PFSK-1 (cell line): ENCODE measurements at regions not wholly inside any gene's neighbourhood (a gene's known extent, or its start where the extent isn't known, plus 50 kb on each side); places are given as distances from the start of the nearest gene placed in this dataset.

Experiments used
- FOXP2 ChIP-seq: optimal IDR thresholded peaks from 2 replicates; pipeline ENCODE3; 2011; ENCODE audit warnings: borderline replicate concordance, control low read depth, inconsistent platforms; ENCODE audit not compliant: insufficient read depth; ENCODE audit errors: extremely low read length, extremely low read depth
- POLR2AphosphoS5 ChIP-seq: IDR thresholded peaks from 2 replicates; pipeline ENCODE4 v1.6.1; 2012; ENCODE audit warnings: low read depth, mild to moderate bottlenecking, control low read depth, low read length, moderate library complexity
- REST ChIP-seq, 2 experiments: IDR thresholded peaks; 2 replicates each; pipeline versions ENCODE4 v1.6.1 to v1.8.0; 2011 to 2012; ENCODE audit warnings: low read depth in 2 of 2, low read length in 2 of 2, control low read depth in 1 of 2, inconsistent platforms in 1 of 2, mild to moderate bottlenecking in 1 of 2, moderate library complexity in 1 of 2; ENCODE audit not compliant: insufficient read depth in 1 of 2
- SIN3A ChIP-seq: IDR thresholded peaks from 2 replicates; pipeline ENCODE4 v1.6.1; 2012; ENCODE audit warnings: mild to moderate bottlenecking, low read length, moderate library complexity, borderline replicate concordance; ENCODE audit not compliant: insufficient read depth
- TAF1 ChIP-seq: IDR thresholded peaks from 2 replicates; pipeline ENCODE4 v1.6.1; 2012; ENCODE audit warnings: low read length, control low read depth, borderline replicate concordance; ENCODE audit not compliant: insufficient read depth

DNA sequence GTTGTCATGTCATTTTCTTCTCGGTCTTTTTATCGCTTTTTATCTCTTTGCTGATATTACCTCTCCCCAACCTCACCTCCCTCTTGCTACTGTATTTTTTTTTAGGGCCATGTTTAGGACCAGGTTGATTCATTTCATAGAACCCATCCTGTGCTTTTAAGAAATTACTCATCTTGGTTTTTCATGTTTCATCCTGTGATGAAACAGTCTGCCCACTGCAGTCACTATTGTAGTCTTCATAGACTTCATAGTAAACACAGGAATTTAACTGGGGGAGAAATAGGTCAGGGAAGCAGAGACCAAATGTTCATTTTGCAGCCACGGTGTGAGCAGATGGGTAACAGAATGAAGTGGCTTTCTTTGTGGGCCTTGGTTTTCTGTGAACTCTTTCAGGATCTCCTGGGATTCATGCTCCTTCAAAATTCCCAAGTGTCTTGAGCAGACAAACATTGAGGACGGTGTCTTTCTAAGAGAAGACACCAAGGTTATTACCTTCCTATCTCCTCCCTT, 161.8 kb downstream of the NAA11 start:
- no peak for TF ChIP-seq SIN3A
- TF ChIP-seq FOXP2 = no peak
- TF ChIP-seq REST (IDR thresholded peaks at IDR 0.05; ENCODE audit: insufficient read depth in 1 of 2, low read depth in 2 of 2, low read length in 2 of 2) = no peak
- TF ChIP-seq POLR2AphosphoS5 = no peak
- no peak for TF ChIP-seq TAF1

GRCh38 chr4:79160962-79161361, 164.9 kb downstream of the NAA11 start:
- no peak for TF ChIP-seq REST (IDR thresholded peaks at IDR 0.05; ENCODE audit: insufficient read depth in 1 of 2, low read depth in 2 of 2, low read length in 2 of 2)
- no peak for TF ChIP-seq FOXP2
- TF ChIP-seq POLR2AphosphoS5 = no peak
- TF ChIP-seq TAF1 = no peak
- TF ChIP-seq SIN3A = no peak

DNA sequence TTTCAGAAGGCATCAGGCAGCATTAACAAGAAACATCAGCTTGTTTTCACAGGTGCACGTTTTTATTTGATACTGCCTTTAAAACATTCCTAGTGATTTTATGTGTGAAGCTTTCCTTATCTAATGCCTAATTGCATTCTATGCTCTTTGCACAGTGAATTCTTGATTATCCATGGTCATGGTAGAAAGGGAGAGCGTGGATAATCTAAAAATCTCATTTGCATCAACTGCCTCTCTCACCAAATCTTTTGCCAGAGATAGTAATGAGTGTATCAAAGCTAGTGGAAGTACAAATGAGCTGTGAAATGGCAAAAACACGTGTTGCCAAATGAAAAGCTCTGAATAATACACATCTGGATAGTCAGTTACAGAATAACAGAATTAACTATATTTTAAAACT, 170.5 kb downstream of the NAA11 start:
- no peak for TF ChIP-seq SIN3A
- no peak for TF ChIP-seq TAF1
- no peak for TF ChIP-seq POLR2AphosphoS5
- no peak for TF ChIP-seq FOXP2
- no peak for TF ChIP-seq REST (IDR thresholded peaks at IDR 0.05; ENCODE audit: insufficient read depth in 1 of 2, low read depth in 2 of 2, low read length in 2 of 2)

- no peak for TF ChIP-seq SIN3A
- TF ChIP-seq REST (IDR thresholded peaks at IDR 0.05; ENCODE audit: insufficient read depth in 1 of 2, low read depth in 2 of 2, low read length in 2 of 2) = no peak
- TF ChIP-seq FOXP2 = no peak
- TF ChIP-seq TAF1 = no peak
- no peak for TF ChIP-seq POLR2AphosphoS5
Observed at GRCh38 chr4:79150820-79151416, 174.9 kb downstream of the NAA11 start.
